ENCODE measurements at regions not wholly inside any gene's neighbourhood (a gene's known extent, or its start where the extent isn't known, plus 50 kb on each side); places are given as distances from the start of the nearest gene placed in this dataset.

- H3K4ac ChIP-seq (ENCODE audit: low read depth, low read length) = peak overlapping the region; percentile 99
- H3K27me3 ChIP-seq (ENCODE audit: control insufficient read depth, insufficient read depth, low read length) = no peaks in the 10 kb centered on the region
- H4K91ac ChIP-seq (ENCODE audit: insufficient read depth, low read depth, low read length) = peak overlapping the region; percentile 96
- POLR2A ChIA-PET (ENCODE audit: unreplicated experiment) = no interaction called here
- no peaks in the 10 kb centered on the region for H4K20me1 ChIP-seq (ENCODE audit: insufficient read depth, low read length)
- ATAC-seq (ENCODE audit: low read depth) (no peak), DNase-seq (no peak)
- H3K4me1 ChIP-seq (ENCODE audit: control insufficient read depth, insufficient read depth, low read length) = peaks cover 24% of the 10 kb centered on the region
- CTCF ChIA-PET = no interaction called here
- H3K9me3 ChIP-seq (ENCODE audit: control insufficient read depth, insufficient read depth, low read length) = no peaks in the 10 kb centered on the region
- peak overlapping the region; percentile 98 for H3K56ac ChIP-seq (ENCODE audit: extremely low read depth, insufficient read depth, low read length)
- H2AK9ac ChIP-seq (replicated peaks; ENCODE audit: low read depth, low read length, poor library complexity) = no peak overlapping the region
- in situ Hi-C loops (cut with MboI; ENCODE audit: low sequenced_read_pairs) (no loop called here), intact Hi-C loops (cut with micrococcal nuclease) (loop anchor here (5.0 to 10.0 kb wide), 2 partner anchors 80 to 407 kb away; no protein-coding TSS in a partner anchor), dilution Hi-C loops (cut with HindIII; ENCODE audit: low sequenced_read_pairs, unreplicated experiment) (no loop called here)
- H3K18ac ChIP-seq (ENCODE audit: low read depth, low read length) = peak overlapping the region; percentile 100
- peak overlapping the region; percentile 81 for H3K14ac ChIP-seq (replicated peaks; ENCODE audit: low read depth, low read length)
- peak overlapping the region; percentile 61 for H2AK5ac ChIP-seq (ENCODE audit: low read depth, low read length)
- H3K9ac ChIP-seq (ENCODE audit: low read depth, low read length) = peak overlapping the region; percentile 58; the same call in 1 of the 2 replicates
- H2BK20ac ChIP-seq (ENCODE audit: low read depth, low read length) = peak overlapping the region; percentile 99
- 0 out of 4 replicates have a peak, but pooled peaks cover 0 to 3% of the 10 kb centered on the region in 2 experiments for H3K79me1 ChIP-seq (ENCODE audit: low read depth in 1 of 2, low read length in 2 of 2)
- H2BK120ac ChIP-seq (ENCODE audit: low read depth, low read length) = peak overlapping the region; percentile 96
- H2AFZ ChIP-seq (replicated peaks; ENCODE audit: low read length, poor library complexity) = no peak overlapping the region
- TF ChIP-seq NFE2L2 (IDR thresholded peaks at IDR 0.05; ENCODE audit: low read depth, low read length) (no peak), RFX5 (IDR thresholded peaks at IDR 0.05; ENCODE audit: low read depth, low read length) (no peak), POLR2A (IDR thresholded peaks at IDR 0.05; ENCODE audit: low read depth, low read length) (no peak), RAD21 (IDR thresholded peaks at IDR 0.05; ENCODE audit: low read length) (no peak), CEBPB (IDR thresholded peaks at IDR 0.05; ENCODE audit: low read depth, low read length) (no peak), CHD1 (IDR thresholded peaks at IDR 0.05; ENCODE audit: low read depth, low read length) (no peak), FOS (IDR thresholded peaks at IDR 0.05; ENCODE audit: low read depth, low read length) (no peak), MAFK (IDR thresholded peaks at IDR 0.05; ENCODE audit: low read depth, low read length) (no peak), USF2 (IDR thresholded peaks at IDR 0.05; ENCODE audit: low read depth, low read length) (no peak), MAZ (IDR thresholded peaks at IDR 0.05; ENCODE audit: borderline replicate concordance, low read depth, low read length) (no peak), RCOR1 (IDR thresholded peaks at IDR 0.05; ENCODE audit: insufficient replicate concordance, low read length) (no peak), SMC3 (IDR thresholded peaks at IDR 0.05; ENCODE audit: low read depth, low read length) (no peak), ELK1 (IDR thresholded peaks at IDR 0.05; ENCODE audit: borderline replicate concordance, low read depth, low read length) (no peak), BHLHE40 (IDR thresholded peaks at IDR 0.05; ENCODE audit: low read depth, low read length) (no peak)
- H3K4me2 ChIP-seq (ENCODE audit: low read depth, low read length) = no peak overlapping the region
- no peaks in the 10 kb centered on the region for H3K36me3 ChIP-seq (ENCODE audit: control insufficient read depth, insufficient read depth, low read length)
- peak overlapping the region; percentile 93 to 97 for H4K8ac ChIP-seq (ENCODE audit: low read depth in 2 of 2, low read length in 2 of 2)
- H2BK5ac ChIP-seq (ENCODE audit: low read depth, low read length, poor library complexity, severe bottlenecking) = peak overlapping the region; percentile 99
- no TSS peak for BruUV-seq (replicated peaks)
- WGBS, 2 experiments (ENCODE audit: extremely low coverage in 2 of 2, insufficient read length in 1 of 2) = no CpG with 5 or more reads among the region's 4 CpGs
- peak overlapping the region; percentile 83 for H3K23ac ChIP-seq (ENCODE audit: low read depth, low read length)
- H3K27ac ChIP-seq (ENCODE audit: insufficient read depth, low read length) = peak overlapping the region; percentile 100; the same call in 1 of the 2 replicates
- peak overlapping the region; percentile 97; the same call in 1 of the 2 replicates for H4K5ac ChIP-seq (ENCODE audit: low read depth, low read length)
- peaks cover 18% of the 10 kb centered on the region for H3K9me1 ChIP-seq (ENCODE audit: insufficient read depth, low read length)
- H3K4me3 ChIP-seq (ENCODE audit: insufficient read depth, low read depth, low read length) = no peak overlapping the region
- peak overlapping the region; percentile 77; the same call in 2 of the 3 replicates for H2BK15ac ChIP-seq (ENCODE audit: low read depth, low read length)
These were observed 471.0 kb downstream of the TXNL1 start for GRCh38 chr18:56167366-56167765.

Measured in IMR-90 (cell line).